Adrenal gland (tissue), 9 donors: ENCODE measurements at regions not wholly inside any gene's neighbourhood (a gene's known extent, or its start where the extent isn't known, plus 50 kb on each side); places are given as distances from the start of the nearest gene placed in this dataset.

Source experiments
- DNase-seq, 7 donors: peaks; one replicate each; pipeline ENCODE4 v3.0.0-alpha.2; 2019 to 2020
- H3K27ac ChIP-seq, 5 donors: fragments of 200-600 bp; sonication (generic) in 4 of 5; 1 replicate in 3 of 5; 2 replicates in 2 of 5; pipeline versions ENCODE4 v1.5.1 to v1.8.0; 2016 to 2020; ENCODE audit warnings: mild to moderate bottlenecking in 1 of 5
- H3K27me3 ChIP-seq: fragments of 200-600 bp; 2 replicates; pipeline ENCODE4 v1.8.0; 2021
- H3K36me3 ChIP-seq, 2 donors: fragments of 200-600 bp; replicated peaks in 1 of 2; 1 replicate in 1 of 2; 2 replicates in 1 of 2; pipeline versions ENCODE4 v1.5.1 to v1.8.0; 2018 to 2022
- H3K4me1 ChIP-seq, 2 donors: fragments of 200-600 bp; replicated peaks in 1 of 2; 1 replicate in 1 of 2; 2 replicates in 1 of 2; pipeline versions ENCODE4 v1.5.1 to v1.8.0; 2018 to 2021
- H3K4me3 ChIP-seq, 4 donors: fragments of 200-600 bp; sonication (generic) in 3 of 4; one replicate each; pipeline ENCODE4 v1.5.1; 2016 to 2018
- H3K9me3 ChIP-seq, 3 donors: fragments of 200-600 bp; sonication (generic) in 1 of 3; replicated peaks in 1 of 3; 1 replicate in 2 of 3; 2 replicates in 1 of 3; pipeline versions ENCODE4 v1.5.1 to v1.8.0; 2016 to 2021
- CTCF ChIP-seq, 6 experiments: fragments of 450-650 bp in 4 of 6; fragments of 200-600 bp in 2 of 6; sonication (generic) in 1 of 6; IDR thresholded peaks; 1 replicate in 5 of 6; 2 replicates in 1 of 6; pipeline versions ENCODE4 v1.5.1 to v1.8.0; 2016 to 2021; ENCODE audit warnings: antibody characterized with exemption in 6 of 6, mild to moderate bottlenecking in 2 of 6, moderate library complexity in 1 of 6
- POLR2A ChIP-seq, 2 donors: fragments of 450-650 bp; IDR thresholded peaks; one replicate each; pipeline ENCODE4 v1.6.1; 2017; ENCODE audit warnings: antibody characterized with exemption in 2 of 2, mild to moderate bottlenecking in 2 of 2, moderate library complexity in 1 of 2
- WGBS, 4 donors: extraction: QIAGEN DNeasy Blood & Tissue Kit in 2 of 4; methylation state at CpG; one replicate each; pipeline versions ENCODE4 v1.1.5 to v1.1.7; 2013 to 2017; 5-methylcytosine and 5-hydroxymethylcytosine counted together
- intact Hi-C, 2 donors: fragments of 100-400 bp; cut with DNase I; formaldehyde crosslinking; loops; one replicate each; pipeline versions ENCODE4 v1.14.1 to v1.15.0; 2022 to 2023
- donor health status: healthy with polysubstance abuse.
- donor health status: Bipolar disorder and iron deficiency.
- donor health status: DM: yes; HTN: yes; CAD: no.
- donor health status: DM: no; HTN: no; CAD: no.
- donor health status: DM: no; HTN: no; CAD: no.

GRCh38 chr13:111451402-111451801, 131.0 kb downstream of the TEX29 start:
- Histone ChIP-seq H3K36me3 (no peaks in the 10 kb centered on the region), H3K9me3 (peaks cover 0 to 6% (median 0%) of the 10 kb centered on the region in 3 donors), H3K4me3 (no peak overlapping the region), H3K4me1 (no peaks in the 10 kb centered on the region), H3K27me3 (no peaks in the 10 kb centered on the region), H3K27ac (no peak overlapping the region)
- DNase-seq, result no peak
- 79 to 88% (median 83%) methylated on average over 14 of the region's 14 CpGs for WGBS, 4 donors
- no peak for TF ChIP-seq CTCF (IDR thresholded peaks at IDR 0.05)
- no peak for TF ChIP-seq POLR2A (IDR thresholded peaks at IDR 0.05)
- intact Hi-C loops, result no loop called here

GRCh38 chr13:111456452-111457230, 136.2 kb downstream of the TEX29 start:
- no peak for TF ChIP-seq CTCF (IDR thresholded peaks at IDR 0.05)
- TF ChIP-seq POLR2A (IDR thresholded peaks at IDR 0.05), result no peak
- 80 to 87% (median 82%) methylated on average over 17 to 20 of the region's 20 CpGs for WGBS, 4 donors
- no peaks in the 10 kb centered on the region for H3K9me3 ChIP-seq
- H3K27ac ChIP-seq, result no peak overlapping the region
- no peaks in the 10 kb centered on the region for H3K4me1 ChIP-seq
- no peak overlapping the region for H3K4me3 ChIP-seq
- H3K27me3 ChIP-seq, result peaks cover 4% of the 10 kb centered on the region
- no peaks in the 10 kb centered on the region for H3K36me3 ChIP-seq
- intact Hi-C loops, result no loop called here
- DNase-seq, result no peak

GRCh38 chr13:111458001-111458531, 137.6 kb downstream of the TEX29 start:
- WGBS, 4 donors, result 73 to 88% (median 77%) methylated on average over 6 to 12 of the region's 12 CpGs
- Histone ChIP-seq H3K4me1 (no peaks in the 10 kb centered on the region), H3K27ac (no peak overlapping the region), H3K9me3 (no peaks in the 10 kb centered on the region), H3K4me3 (no peak overlapping the region), H3K36me3 (no peaks in the 10 kb centered on the region), H3K27me3 (peaks cover 4% of the 10 kb centered on the region)
- no peak for DNase-seq
- intact Hi-C loops, result no loop called here
- TF ChIP-seq POLR2A (IDR thresholded peaks at IDR 0.05), result no peak
- no peak for TF ChIP-seq CTCF (IDR thresholded peaks at IDR 0.05)

- H3K27me3 ChIP-seq, result peaks cover 4% of the 10 kb centered on the region
- no peak overlapping the region for H3K4me3 ChIP-seq
- no peak overlapping the region for H3K27ac ChIP-seq
- H3K4me1 ChIP-seq, result no peaks in the 10 kb centered on the region
- no peak for DNase-seq
- intact Hi-C loops, result no loop called here
- no peaks in the 10 kb centered on the region for H3K9me3 ChIP-seq
- WGBS, 4 donors, result 77 to 89% (median 84%) methylated on average over 11 to 16 of the region's 16 CpGs
- TF ChIP-seq CTCF (IDR thresholded peaks at IDR 0.05), result no peak
- TF ChIP-seq POLR2A (IDR thresholded peaks at IDR 0.05), result no peak
- no peaks in the 10 kb centered on the region for H3K36me3 ChIP-seq
Observed at GRCh38 chr13:111458739-111459138, 138.3 kb downstream of the TEX29 start.
